RWPE1 (cell line): ENCODE measurements at regions not wholly inside any gene's neighbourhood (a gene's known extent, or its start where the extent isn't known, plus 50 kb on each side); places are given as distances from the start of the nearest gene placed in this dataset.

Source experiments
- CTCF ChIA-PET: fragments of 350-600 bp; sonication (Branson Sonifier 250); formaldehyde crosslinking; extraction: SDS; loops from one replicate; lab custom pipeline; 2021; lab: Yijun Ruan, JAX
- POLR2A ChIA-PET: fragments of 400-600 bp; formaldehyde crosslinking; extraction: SDS; loops from one replicate; lab custom pipeline; 2020; ENCODE audit warnings: antibody characterized with exemption; ENCODE audit not compliant: low non-redundant PET; lab: Yijun Ruan, JAX
- DNase-seq: peaks from one replicate; pipeline ENCODE4 v3.0.0; 2012; ENCODE audit warnings: low spot score
- H3K27ac ChIP-seq: fragments of 450-650 bp; 2 replicates; pipeline ENCODE4 v1.5.1; 2017
- CTCF ChIP-seq: fragments of 450-650 bp; conservative IDR thresholded peaks from 2 replicates; pipeline ENCODE4 v1.5.1; 2017; ENCODE audit warnings: low read depth, mild to moderate bottlenecking

DNA sequence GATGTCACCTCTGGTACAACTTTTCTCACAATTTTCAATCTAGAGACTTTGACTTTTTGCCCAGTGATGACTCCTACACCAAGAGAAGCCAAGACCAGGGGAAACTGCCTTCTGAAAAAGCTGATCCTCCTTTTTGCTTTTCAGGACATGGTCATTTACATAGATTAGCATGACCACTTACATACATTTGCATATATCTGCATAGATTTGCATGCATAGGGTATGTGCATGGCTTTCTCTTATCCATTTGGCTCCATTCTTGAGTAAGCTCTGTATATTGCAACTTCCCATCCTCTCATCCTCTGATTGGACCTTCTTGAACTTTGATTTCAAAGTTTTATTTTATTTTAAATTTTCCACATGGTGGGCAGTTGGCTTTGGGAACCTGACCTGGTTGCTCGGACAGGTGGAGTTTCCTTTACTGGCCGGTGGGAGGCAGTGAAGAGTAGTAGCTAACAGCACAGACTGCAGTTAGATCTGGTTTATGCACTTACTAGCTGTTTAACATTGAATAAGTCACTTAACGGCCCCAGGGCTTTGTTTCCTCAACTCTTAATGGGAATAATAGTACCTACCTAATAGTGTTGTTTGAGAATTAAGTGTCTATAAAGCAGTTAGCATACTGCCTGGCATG is 92.9 kb downstream of the GPR139 start:
- H3K27ac ChIP-seq: no peak overlapping the region
- POLR2A ChIA-PET: no interaction called here
- CTCF ChIA-PET: interaction anchor here (0.7 kb wide), 1 partner anchor 88 kb away, joined by 3 read pairs; no protein-coding TSS in a partner anchor
- DNase-seq: no peak
- TF ChIP-seq CTCF: no peak

DNA sequence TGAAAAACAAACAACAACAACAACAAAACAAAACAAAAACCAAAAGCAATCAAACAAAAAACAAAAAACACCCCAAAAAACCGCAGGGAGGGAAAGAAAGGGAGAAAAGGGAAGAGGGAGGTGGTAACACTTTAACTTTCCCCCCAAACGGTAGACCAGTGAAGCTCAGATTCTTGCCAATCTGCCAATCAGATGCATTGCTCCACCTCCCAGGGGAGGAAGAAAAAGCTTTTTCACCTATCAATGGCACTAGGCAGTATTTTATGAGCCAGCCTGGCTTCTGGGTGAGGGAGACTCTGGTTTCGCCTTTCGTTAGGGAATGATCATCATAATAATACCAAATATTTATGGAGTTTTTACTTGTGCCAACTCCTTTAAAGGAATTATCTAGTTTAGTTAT is 94.1 kb downstream of the GPR139 start:
- DNase-seq: no peak
- H3K27ac ChIP-seq: no peak overlapping the region
- CTCF ChIA-PET: no interaction called here
- POLR2A ChIA-PET: no interaction called here
- no peak for TF ChIP-seq CTCF

DNA sequence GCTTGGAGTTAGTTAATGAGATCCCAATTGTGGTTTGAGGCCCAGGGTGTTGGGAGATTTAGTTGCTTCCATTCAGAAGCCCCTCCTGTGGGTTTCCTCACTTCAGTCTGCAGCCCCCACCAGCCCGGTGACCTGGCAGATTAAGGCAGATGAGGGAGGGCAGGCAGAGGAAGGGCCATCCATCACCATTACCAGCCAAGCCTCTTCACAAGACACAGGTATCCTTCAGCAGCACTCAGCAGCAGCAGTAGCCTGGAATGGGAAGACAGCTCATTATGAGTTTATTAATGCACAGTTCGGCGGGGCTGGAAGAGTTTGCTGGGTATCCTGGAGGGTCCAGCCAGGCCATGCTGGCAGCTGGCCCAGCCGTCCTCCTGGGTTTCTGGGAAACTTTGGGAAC is 90.0 kb upstream of the GPRC5B start:
- CTCF ChIA-PET: no interaction called here
- no peak for DNase-seq
- H3K27ac ChIP-seq: no peak overlapping the region
- POLR2A ChIA-PET: no interaction called here
- TF ChIP-seq CTCF: no peak

DNA sequence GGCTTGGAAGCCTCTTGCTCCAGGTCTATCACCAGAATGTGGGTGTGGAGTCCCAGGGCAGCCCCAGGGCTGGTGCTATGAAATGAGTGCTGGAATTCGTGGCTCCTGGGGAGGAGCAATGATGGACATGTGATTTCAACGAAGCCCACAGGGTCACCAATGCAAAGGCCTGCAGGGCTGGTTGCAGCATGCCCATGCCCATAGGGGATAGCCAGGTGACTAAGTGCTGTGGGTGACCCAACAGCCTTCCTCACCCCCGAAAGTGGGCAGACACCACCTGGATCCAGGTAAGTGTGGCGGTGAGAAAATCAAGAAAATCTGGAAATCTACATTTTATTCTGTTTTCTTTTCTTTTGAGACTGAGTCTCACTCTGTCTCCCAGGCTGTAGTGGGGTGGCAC is 87.5 kb upstream of the GPRC5B start:
- TF ChIP-seq CTCF: no peak
- DNase-seq: no peak
- H3K27ac ChIP-seq: no peak overlapping the region
- POLR2A ChIA-PET: no interaction called here
- CTCF ChIA-PET: no interaction called here

- ChIA-PET CTCF (interaction anchor here (0.5 kb wide), 1 partner anchor 24 kb away, joined by 3 read pairs; no protein-coding TSS in a partner anchor), POLR2A (no interaction called here)
- no peak overlapping the region for H3K27ac ChIP-seq
- no peak for TF ChIP-seq CTCF
- no peak for DNase-seq
These were observed 84.4 kb upstream of the GPRC5B start for GRCh38 chr16:19968891-19969683.

GRCh38 chr16:19967963-19968362 is 83.3 kb upstream of the GPRC5B start:
- CTCF ChIA-PET: no interaction called here
- no peak for DNase-seq
- TF ChIP-seq CTCF: no peak
- POLR2A ChIA-PET: no interaction called here
- H3K27ac ChIP-seq: no peak overlapping the region
